ENCODE measurements at regions not wholly inside any gene's neighbourhood (a gene's known extent, or its start where the extent isn't known, plus 50 kb on each side); places are given as distances from the start of the nearest gene placed in this dataset.
"Not testable (repeated sequence)": the region's sequence is repeated elsewhere in the genome, so short reads cannot be mapped to it uniquely, and the experiment has no call there.

GRCh38 chr5:2817031-2817603, 65.6 kb upstream of the IRX2 start:
- no peak for DNase-seq (ENCODE audit: extremely low spot score, unreplicated experiment)
- Mint-ChIP-seq H3K27ac (ENCODE audit: unreplicated experiment) (no peak overlapping the region), H3K4me3 (ENCODE audit: unreplicated experiment) (no peak overlapping the region), H3K27me3 (ENCODE audit: unreplicated experiment) (no peaks in the 10 kb centered on the region), H3K36me3 (ENCODE audit: unreplicated experiment) (no peaks in the 10 kb centered on the region), H3K4me1 (ENCODE audit: unreplicated experiment) (no peaks in the 10 kb centered on the region), H3K9me3 (ENCODE audit: unreplicated experiment) (peaks cover 31% of the 10 kb centered on the region)
- TF ChIP-seq, protein P1, sequence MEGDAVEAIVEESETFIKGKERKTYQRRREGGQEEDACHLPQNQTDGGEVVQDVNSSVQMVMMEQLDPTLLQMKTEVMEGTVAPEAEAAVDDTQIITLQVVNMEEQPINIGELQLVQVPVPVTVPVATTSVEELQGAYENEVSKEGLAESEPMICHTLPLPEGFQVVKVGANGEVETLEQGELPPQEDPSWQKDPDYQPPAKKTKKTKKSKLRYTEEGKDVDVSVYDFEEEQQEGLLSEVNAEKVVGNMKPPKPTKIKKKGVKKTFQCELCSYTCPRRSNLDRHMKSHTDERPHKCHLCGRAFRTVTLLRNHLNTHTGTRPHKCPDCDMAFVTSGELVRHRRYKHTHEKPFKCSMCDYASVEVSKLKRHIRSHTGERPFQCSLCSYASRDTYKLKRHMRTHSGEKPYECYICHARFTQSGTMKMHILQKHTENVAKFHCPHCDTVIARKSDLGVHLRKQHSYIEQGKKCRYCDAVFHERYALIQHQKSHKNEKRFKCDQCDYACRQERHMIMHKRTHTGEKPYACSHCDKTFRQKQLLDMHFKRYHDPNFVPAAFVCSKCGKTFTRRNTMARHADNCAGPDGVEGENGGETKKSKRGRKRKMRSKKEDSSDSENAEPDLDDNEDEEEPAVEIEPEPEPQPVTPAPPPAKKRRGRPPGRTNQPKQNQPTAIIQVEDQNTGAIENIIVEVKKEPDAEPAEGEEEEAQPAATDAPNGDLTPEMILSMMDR (IDR thresholded peaks at IDR 0.05), result no peak

- TF ChIP-seq, protein P1 (IDR thresholded peaks at IDR 0.05), result no peak
- H3K36me3 Mint-ChIP-seq (ENCODE audit: unreplicated experiment), result no peaks in the 10 kb centered on the region
- peaks cover 22% of the 10 kb centered on the region for H3K9me3 Mint-ChIP-seq (ENCODE audit: unreplicated experiment)
- no peak overlapping the region for H3K27ac Mint-ChIP-seq (ENCODE audit: unreplicated experiment)
- no peaks in the 10 kb centered on the region for H3K27me3 Mint-ChIP-seq (ENCODE audit: unreplicated experiment)
- H3K4me1 Mint-ChIP-seq (ENCODE audit: unreplicated experiment), result no peaks in the 10 kb centered on the region
- H3K4me3 Mint-ChIP-seq (ENCODE audit: unreplicated experiment), result no peak overlapping the region
- DNase-seq (ENCODE audit: extremely low spot score, unreplicated experiment), result no peak
Measured at GRCh38 chr5:2813678-2814077, 62.2 kb upstream of the IRX2 start.

DNA sequence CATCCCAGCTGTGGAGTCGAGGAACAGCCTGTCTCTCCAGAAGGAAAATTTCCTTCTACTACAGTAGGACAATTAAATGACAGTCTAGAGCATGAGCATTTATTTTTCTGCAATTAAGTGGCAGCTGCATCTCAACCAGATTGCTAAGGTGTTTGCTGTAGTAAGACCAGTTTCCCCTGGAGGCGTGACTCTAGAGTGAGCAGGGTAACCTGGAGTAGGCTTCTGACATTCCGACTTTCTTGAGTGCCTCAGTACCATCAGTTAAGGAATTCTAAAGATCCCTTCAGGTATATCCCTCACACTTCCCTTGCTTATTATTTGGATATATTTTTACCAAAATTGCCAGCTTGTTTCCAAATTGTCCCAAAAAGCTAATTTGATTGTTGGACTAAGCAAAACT, 59.2 kb upstream of the IRX2 start:
- Mint-ChIP-seq H3K27ac (ENCODE audit: unreplicated experiment) (no peak overlapping the region), H3K4me3 (ENCODE audit: unreplicated experiment) (no peak overlapping the region), H3K27me3 (ENCODE audit: unreplicated experiment) (no peaks in the 10 kb centered on the region), H3K4me1 (ENCODE audit: unreplicated experiment) (no peaks in the 10 kb centered on the region), H3K9me3 (ENCODE audit: unreplicated experiment) (peaks cover 1% of the 10 kb centered on the region), H3K36me3 (ENCODE audit: unreplicated experiment) (no peaks in the 10 kb centered on the region)
- no peak for DNase-seq (ENCODE audit: extremely low spot score, unreplicated experiment)
- TF ChIP-seq, protein P1 (IDR thresholded peaks at IDR 0.05), result no peak

- H3K27ac Mint-ChIP-seq (ENCODE audit: unreplicated experiment); H3K27me3 Mint-ChIP-seq (ENCODE audit: unreplicated experiment); DNase-seq (ENCODE audit: extremely low spot score, unreplicated experiment); H3K9me3 Mint-ChIP-seq (ENCODE audit: unreplicated experiment); H3K4me1 Mint-ChIP-seq (ENCODE audit: unreplicated experiment); H3K36me3 Mint-ChIP-seq (ENCODE audit: unreplicated experiment); H3K4me3 Mint-ChIP-seq (ENCODE audit: unreplicated experiment): not testable (repeated sequence)
Measured at GRCh38 chr5:2807244-2807643, 55.8 kb upstream of the IRX2 start.

GRCh38 chr5:2806176-2806575, 54.7 kb upstream of the IRX2 start:
- Mint-ChIP-seq H3K27ac (ENCODE audit: unreplicated experiment) (no peak overlapping the region), H3K4me3 (ENCODE audit: unreplicated experiment) (no peak overlapping the region), H3K36me3 (ENCODE audit: unreplicated experiment) (no peaks in the 10 kb centered on the region), H3K27me3 (ENCODE audit: unreplicated experiment) (no peaks in the 10 kb centered on the region), H3K4me1 (ENCODE audit: unreplicated experiment) (no peaks in the 10 kb centered on the region), H3K9me3 (ENCODE audit: unreplicated experiment) (peaks cover 5% of the 10 kb centered on the region)
- DNase-seq (ENCODE audit: extremely low spot score, unreplicated experiment), result no peak
- TF ChIP-seq, protein P1 (IDR thresholded peaks at IDR 0.05), result no peak

DNA sequence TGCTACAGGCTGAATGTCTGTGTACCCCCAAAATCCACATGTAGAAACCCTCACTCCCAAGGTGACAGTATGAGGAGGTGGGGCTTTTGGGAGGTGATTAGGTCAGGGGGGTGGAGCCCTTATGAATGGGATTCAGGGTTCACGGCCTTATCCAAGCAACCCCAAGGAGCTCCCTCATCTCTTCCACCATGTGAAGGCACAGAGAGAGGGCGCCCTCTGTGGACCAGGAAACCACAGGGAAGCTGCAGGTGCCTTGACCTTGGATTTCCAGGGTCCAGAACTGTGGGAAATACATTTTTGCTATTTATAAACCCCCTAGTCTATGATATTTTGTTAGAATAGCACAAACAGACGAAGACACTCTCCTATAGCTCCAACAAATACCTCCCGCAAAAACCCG, 53.6 kb upstream of the IRX2 start:
- no peak for DNase-seq (ENCODE audit: extremely low spot score, unreplicated experiment)
- Mint-ChIP-seq H3K27ac (ENCODE audit: unreplicated experiment) (no peak overlapping the region), H3K9me3 (ENCODE audit: unreplicated experiment) (peaks cover 5% of the 10 kb centered on the region), H3K36me3 (ENCODE audit: unreplicated experiment) (no peaks in the 10 kb centered on the region), H3K4me1 (ENCODE audit: unreplicated experiment) (no peaks in the 10 kb centered on the region), H3K4me3 (ENCODE audit: unreplicated experiment) (no peak overlapping the region), H3K27me3 (ENCODE audit: unreplicated experiment) (no peaks in the 10 kb centered on the region)
- TF ChIP-seq, protein P1 (IDR thresholded peaks at IDR 0.05), result no peak
